GM19328 (cell line): ENCODE measurements at regions not wholly inside any gene's neighbourhood (a gene's known extent, or its start where the extent isn't known, plus 50 kb on each side); places are given as distances from the start of the nearest gene placed in this dataset.
"Not testable (repeated sequence)": the region's sequence is repeated elsewhere in the genome, so short reads cannot be mapped to it uniquely, and the experiment has no call there.

ENCODE experiments used
- ATAC-seq: cut with Tn5 transposase; IDR thresholded peaks from one replicate; pipeline ENCODE4 v1.9.1; 2021; ENCODE audit warnings: mild to moderate bottlenecking, moderate library complexity; ENCODE audit not compliant: unreplicated experiment

DNA sequence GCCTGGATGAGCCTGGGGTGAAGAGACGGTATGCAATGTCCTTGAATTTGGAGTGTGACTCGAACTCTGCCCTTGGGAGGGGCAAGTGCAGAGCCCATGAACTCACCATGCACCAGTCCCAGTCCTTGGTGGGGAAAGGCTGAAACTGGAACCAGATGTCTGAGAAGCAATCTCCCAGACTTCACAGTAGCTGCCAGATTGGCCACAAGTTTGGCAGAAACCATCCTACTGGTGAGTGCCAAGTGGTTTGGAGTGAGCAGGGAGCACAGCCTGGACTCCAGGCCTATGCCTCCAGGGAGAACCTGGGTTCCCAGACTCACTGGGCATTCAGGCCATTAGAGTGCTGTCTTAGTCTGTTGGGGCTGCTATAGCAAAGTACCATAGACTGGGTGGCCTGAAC lies 99.6 kb upstream of the LYZL1 start:
- ATAC-seq: no peak

DNA sequence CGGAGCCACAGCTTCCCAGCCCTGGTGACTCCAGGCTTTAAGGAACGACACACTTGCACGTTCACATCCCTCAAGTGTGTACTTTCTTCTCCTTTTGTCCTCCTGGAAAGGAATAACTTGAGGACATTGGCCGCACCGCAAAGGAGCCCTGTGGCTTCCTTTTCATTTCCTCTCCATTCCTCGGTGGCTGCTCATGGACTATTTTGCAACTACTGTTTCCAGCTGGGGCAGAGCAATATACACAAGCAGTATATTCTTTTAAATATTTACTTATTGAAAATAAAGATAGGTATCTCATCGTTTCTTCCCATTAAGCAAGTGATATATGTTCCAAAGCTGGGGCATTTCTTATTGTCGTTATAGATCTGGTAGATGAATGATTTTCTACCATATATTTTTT lies 97.2 kb upstream of the LYZL1 start:
- no peak for ATAC-seq

DNA sequence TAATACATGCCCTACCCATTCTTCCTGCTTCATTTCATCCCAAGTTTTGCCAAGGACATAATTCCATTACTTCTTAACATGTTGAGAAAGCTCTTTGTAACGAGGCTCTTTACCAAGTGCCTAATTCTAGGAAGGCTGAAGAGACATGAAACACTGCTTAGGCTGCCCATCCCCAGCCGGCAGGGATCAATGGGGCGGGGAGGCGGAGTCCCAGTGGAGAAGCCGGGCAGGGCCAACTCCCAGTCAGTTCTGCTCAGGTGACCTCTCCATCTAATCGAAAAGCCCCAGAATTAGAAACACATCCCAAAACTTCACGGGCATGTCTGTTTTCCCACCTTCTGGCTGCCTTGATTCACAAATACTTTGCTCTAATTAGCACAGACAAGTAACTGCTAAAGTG lies 89.5 kb upstream of the LYZL1 start:
- ATAC-seq: no peak

DNA sequence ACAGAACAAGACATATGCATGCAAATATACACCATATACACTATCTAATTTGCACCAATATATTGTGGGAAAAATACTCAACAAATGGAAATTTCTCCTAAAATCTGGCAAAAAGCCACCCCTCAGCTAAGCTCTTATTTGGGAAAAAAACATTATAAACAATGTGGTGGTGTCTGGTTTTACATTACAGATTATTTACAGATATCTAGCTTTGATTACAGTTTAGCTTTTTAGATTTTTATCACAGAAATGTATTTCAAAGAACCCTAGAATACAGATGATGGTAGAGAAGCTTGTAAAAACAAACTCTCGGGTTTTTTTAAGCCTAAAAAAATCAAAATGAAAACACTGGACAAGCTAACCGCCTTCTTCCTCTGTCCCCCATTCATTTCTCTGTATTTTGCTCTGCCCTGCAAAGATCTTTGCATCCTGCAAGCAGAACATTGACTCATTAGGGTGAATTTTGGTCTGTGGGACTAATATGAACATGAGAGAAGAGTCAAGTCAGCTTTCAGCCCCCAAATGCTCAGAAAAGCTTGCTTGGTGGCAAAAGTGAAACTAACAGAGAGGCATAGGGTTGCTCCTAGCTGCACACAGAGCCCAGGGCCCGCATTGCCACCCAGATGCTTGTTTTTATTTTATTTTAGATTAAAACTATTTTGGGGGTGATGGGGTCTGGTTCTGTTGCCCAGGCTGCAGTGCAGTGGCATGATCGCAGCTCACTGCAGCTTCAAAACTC lies 88.8 kb upstream of the LYZL1 start:
- ATAC-seq: no peak

DNA sequence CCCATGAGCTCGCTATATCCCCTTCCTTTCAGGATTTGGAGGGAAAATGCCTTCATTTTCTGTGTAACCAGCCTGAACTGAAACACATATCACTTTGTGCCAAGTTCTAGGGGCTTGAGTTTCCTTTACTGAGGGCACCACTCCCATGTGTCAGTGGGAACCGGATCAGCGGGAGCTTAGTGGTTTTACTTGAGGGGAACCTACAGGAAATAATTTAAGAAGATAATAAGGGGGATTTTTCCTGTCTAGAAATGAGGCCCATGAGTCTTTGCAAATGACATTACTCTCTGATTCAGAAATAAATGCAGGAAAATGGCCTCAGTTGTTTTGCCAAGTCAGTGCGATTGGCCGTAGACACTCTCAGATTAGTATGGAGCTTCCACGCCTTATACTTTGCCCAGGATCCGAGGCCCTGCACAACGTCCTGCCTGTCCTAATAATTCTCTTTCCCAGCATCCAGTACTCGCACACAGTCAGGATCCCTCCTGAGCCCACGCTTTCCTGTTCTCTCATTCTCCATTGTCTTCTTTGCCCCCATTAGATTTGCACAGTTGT lies 86.4 kb upstream of the LYZL1 start:
- no peak for ATAC-seq

DNA sequence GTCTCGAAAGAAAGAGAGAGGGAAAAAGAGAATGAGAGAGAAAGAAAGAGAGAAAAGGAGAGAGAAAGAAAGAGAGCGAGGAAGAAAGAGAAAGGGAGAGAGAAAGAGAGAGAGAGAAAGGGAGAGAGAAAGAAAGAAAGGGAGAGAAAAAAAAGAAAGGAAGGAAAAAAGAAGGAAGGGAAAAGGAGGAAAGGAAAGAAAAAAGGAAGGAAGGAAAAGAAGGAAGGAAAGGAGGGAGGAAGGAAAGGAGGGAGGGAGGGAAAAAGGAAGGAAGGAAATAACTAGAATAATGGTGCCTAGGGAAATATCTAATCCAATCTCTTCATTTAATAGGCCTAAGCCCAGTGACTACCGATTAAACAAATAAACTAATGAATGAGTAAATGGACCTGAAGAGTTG lies 85.4 kb upstream of the LYZL1 start:
- no peak for ATAC-seq

DNA sequence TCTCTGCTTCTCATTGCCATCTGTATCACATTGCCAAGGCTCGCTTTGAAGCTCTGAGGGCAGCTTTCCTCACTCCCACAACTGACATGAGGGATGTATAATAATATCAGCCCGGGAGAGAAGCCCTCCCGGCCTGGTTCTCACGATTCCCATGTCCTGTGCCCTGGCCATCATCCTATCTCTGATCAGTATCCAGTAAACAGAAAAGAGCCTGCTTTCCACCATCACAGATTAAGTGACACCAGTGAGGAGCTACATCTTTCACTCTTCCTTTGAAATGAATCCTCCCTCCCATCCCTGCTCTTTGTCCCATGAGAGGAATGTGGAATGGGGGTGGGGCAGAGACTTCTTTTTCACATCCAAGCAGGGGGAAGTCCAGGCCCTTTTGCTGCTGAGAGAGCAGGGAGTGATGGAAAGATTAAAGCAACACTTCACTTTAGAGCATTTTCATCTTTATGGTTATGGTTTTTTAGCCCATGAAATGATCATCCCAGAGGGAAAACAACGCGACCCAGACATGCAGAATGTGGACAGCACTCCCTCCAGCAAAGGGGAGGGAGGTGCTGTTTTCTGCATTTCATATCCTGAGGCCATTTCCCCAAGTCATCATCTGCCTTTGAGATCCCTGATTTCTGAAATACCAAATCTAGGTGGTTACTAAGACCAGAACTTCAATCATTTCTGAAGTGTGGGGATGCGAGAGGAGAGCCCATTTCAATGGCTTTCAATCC lies 84.6 kb upstream of the LYZL1 start:
- ATAC-seq: no peak

DNA sequence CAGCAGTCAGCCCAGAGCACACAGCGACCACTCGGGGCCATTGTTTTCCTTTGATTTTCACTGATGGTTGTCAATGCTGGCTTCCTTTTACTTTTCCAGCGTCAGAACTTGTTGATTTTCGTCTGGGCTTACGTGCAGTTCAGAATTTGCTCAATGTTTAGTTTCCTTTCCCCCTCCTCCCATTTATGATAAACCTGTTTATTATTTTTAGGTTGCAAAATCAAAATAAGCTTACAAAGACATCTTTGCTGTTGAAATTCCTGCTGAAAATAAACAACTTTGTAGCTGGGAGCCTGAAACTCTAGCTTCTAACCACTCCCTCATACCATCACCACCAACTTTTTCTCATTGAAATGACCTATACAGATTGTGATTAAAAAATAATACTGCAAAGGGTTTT lies 83.1 kb upstream of the LYZL1 start:
- ATAC-seq: no peak

DNA sequence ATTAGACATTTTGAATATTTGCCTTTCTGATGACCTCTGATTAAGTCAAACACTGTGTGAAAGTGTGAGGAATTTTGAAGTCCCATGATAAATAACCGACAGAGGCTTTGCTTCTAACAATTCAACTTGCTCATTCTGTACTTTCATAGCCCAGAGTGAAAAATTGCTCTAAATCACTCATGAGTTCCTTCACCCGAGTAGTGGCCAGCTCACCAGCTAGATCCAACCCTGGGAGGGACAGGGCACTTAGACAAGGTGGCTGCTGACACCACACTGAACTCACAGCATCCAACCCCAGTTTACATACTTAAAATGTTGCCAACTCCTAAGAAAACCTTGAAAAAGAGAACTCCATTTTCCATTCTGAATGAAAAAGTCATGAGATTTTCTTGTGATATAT lies 80.0 kb upstream of the LYZL1 start:
- no peak for ATAC-seq

DNA sequence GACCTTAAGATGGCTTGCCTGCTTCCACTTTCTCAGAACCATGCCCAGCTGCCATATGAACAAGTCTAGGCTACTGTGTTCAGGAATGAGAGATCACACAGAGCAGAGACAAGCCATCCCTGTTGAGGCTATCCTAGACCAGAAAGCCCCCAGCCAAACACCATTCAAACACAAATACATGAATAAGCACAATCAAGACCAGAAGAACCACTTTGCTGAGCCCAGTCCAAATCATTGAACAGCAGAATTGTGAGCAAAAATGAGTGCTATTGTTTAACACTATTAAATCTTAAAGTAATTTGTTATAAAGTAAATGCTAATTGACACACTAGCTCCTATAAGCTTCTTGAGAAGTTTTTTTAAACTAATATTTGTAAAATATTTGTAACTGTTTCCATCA lies 79.0 kb upstream of the LYZL1 start:
- ATAC-seq: no peak

DNA sequence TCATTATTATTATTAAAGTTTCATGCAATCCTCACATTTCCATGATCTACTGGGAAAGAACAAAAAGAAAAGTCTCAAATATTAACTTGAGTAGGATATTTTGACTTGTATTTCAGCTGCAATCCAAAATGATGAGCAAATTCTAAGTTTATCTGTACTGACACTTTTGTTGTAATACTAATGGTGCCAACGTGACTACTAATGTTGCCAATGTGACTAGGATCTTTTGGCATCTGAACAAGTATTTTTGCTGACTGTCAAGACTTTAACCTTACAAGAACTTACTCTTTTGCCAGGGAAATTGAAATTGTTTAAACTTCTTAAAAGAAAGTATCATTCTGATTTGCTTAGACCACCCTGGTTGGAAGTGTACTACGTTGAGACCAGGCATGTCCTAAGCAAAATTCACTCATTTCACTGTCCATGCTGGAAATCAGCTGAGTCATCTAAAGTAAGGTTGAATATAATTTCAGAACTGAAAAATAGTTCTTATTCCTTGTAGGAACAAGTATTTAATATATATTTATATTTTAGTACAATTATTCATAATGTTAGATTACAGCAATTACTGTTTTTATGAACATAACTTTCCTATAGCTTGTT lies 78.5 kb upstream of the LYZL1 start:
- ATAC-seq: no peak

DNA sequence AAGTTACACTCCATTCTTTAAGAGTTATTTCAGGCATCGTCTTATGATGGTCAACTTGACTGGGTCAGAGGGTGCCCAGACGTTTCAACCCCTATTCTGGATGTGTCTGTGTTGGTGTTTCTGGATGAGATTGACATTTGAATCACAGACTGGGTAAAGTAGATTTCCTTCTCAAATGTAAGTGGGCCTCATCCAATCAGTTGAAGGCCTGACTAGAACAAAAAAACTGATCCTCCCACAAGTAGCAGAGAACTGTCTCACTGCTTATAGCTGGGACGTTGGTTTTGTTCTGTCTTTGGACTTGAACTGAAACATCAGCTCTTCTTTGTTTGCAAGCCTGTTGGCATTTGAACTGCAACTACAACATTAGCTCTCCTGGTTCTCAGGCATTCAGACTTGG lies 76.3 kb upstream of the LYZL1 start:
- no peak for ATAC-seq

DNA sequence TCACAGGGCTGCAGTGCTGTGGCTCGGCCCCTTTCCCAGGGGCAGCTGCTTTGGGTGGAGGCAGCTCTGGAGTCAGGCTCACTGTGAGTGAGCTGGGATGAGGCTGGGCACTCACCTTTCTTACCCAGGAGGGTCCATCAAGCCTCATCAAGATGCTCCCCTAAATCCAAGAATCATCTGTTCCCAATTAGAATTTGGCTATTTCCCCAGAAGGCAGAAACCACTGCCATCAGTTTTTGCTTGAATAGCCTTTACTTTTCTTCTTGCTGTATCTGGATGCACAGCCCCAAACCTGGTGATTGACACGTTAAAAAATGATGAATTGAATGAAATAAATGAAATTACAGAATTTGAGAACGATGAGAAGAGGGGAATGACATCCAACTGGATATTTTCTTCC lies 74.3 kb upstream of the LYZL1 start:
- no peak for ATAC-seq

DNA sequence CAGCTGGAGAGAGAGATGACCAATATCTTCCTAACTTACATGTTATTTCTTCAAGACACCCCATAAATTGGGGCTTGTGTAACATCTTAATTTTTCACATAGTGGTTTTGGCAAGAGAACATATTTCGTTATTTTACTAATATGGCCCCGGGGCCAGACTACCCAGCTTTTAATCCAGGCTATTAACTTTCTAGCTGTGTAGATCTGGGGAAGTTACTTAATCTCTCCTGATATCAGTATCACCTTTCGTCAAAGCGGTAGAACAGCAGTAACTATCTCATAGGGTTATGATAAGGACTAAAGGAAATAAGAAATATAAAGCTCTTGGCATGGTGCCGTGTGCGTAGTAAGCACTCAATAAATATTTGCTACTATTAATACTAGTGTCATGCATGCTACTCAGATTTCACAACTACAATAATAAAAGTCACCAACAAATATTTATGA lies 71.6 kb upstream of the LYZL1 start:
- no peak for ATAC-seq

DNA sequence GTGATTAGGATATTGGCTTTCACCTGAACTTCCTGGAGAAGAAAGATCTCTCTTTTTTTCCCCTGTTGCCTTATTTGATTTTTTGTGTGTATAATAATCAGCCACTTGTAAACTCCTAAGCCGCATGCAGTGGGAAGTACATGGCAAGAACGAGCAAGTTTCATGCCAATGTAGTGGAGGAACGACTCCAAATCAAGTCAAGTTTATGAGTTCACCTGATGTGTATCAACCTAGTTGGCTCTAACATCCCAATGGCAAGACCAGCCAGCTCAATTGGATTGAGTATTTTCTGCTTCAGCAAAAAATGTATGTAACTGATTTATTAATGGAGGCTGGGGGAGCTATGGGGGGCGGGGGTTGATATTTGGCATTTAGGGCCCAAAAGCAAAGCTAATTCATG lies 65.5 kb upstream of the LYZL1 start:
- ATAC-seq: no peak

DNA sequence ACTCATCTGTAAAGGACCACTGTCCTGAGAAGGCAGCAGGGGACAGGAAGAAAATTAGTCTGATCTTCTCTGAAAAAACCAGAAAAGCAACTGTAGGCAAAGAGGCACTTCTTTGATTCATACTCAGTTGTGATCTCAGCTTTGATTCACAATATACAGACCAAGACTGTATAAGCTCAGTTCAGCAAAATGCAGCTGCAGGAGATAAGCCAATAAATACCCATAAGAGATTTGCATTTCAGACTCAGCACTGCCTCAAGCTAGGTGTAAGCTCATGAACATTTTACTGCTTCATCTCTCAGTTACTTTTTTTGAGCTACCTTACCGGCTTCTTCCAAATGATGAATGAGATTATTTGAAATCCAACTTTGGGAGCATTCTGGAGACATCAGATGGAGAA lies 64.2 kb upstream of the LYZL1 start:
- no peak for ATAC-seq

DNA sequence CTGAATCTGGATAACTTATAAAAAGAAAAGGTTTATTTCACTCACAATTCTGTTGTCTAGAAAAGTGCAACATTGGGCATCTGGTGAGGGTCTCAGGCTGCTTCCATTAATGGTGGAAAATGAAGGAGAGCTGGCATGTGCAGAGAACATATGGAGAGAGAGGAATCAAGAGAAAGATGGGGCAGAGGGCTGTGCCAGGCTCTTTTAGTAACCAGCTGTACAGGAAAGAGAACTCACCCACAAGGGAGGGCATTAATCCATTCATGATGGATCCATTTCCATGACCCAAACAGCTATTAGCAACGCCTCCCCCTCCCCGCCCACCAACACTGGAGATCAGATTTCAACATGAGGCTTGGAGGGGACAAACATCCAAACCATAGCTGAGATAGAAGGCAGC lies 61.7 kb upstream of the LYZL1 start:
- no peak for ATAC-seq

DNA sequence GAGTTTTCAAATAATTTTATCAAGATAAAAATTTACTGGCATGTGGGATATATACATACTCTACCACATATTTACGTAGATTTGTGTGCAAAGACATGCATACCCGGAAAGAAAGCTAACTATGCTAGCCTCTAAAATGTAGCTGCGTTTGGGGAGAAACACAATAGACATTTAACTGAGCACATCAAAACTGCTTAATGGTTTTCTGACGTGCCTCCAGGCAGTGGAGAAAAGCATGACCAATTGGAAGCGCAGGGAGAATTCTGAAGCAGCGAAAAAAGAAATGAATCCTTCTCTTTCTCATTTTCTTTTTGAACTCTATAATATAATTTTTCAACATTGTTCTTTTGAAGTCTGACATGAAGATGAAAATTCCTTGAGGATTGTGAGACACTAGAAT lies 60.3 kb upstream of the LYZL1 start:
- no peak for ATAC-seq

DNA sequence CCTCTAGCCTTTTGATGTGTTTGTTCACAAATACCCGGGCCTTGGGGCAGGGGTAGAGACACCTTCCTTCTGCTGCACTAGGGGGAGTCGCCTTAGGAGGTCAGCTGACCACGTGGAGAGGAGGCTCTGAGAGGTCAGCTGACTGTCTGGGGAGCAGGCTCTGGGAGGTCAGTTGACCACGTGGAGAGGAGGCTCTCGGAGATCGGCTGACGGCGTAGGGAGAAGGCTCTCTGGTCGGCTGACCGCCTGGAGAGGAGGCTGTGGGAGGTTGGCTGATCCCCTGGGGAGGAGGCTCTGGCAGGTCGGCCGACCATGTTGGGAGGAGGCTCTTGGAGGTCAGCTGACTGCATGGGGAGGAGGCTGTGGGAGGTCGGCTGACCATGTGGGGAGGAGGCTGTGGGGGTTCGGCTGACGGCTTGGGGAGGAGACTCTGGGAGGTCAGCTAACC lies 59.6 kb upstream of the LYZL1 start:
- no peak for ATAC-seq

DNA sequence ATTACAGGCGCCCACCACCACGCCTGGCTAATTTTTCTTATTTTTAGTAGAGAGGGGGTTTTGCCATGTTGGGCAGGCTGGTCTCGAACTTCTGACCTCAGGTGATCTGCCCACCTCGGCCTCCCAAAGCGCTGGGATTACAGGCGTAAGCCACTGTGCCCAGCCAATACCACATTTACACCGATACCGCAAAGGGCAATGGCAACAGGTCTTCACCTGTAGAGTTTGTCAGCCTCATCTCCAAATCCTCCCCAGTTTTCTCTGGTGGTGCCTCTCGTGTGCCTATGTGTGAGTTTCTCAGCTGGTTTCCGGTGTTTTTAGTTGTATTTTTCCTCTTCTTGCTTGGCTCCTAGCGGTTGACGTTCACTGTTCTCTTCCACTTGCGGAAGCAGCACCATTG lies 52.0 kb upstream of the LYZL1 start:
- ATAC-seq: not testable (repeated sequence)

DNA sequence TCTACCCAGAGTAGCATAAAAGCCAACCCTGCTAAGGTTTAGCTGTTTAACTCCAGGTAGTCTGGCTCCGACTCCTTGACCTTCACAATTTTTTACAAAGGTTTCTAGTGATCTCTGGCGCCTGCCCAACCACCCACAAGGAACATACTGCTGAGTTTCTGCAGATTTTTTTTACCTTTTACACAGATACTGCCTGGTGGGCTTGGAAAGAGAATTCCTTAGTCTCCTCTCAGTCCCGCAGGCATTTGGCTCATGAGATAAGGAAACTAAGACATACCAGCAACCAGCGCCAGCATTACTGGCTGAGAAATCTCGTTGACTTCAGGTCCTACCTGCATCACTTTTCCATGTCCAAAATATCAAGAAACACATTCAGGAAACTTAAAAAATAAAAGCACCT lies 51.1 kb upstream of the LYZL1 start:
- no peak for ATAC-seq
